Fibroblast of skin of back (primary cell): ENCODE measurements at regions not wholly inside any gene's neighbourhood (a gene's known extent, or its start where the extent isn't known, plus 50 kb on each side); places are given as distances from the start of the nearest gene placed in this dataset.
"Not testable (repeated sequence)": the region's sequence is repeated elsewhere in the genome, so short reads cannot be mapped to it uniquely, and the experiment has no call there.

ENCODE experiments used
- DNase-seq: peaks from one replicate; pipeline ENCODE4 v3.0.0-alpha.2; 2013

DNA sequence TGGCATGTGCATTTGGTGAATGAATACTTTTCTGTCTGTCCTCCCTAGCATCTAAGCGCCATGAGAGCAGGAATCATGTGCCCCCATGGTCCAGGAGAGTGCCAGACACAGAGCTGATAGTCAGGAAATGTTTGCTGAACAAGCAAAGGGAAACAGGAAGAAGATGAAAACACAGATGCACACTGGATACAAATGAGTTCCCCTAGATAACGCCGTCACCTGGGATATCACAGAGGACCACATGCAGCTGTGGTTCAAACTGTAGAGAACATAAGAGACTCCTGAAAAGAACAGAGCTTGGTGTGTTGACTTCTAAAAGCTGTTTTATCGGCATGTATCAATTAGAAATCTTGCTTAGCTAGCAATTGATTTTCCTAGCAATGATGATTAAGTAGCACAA is 293.7 kb downstream of the BTBD3 start:
- DNase-seq, result no peak

GRCh38 chr20:12217382-12217781 is 299.7 kb downstream of the BTBD3 start:
- DNase-seq, result no peak

GRCh38 chr20:12219798-12220197 is 302.1 kb downstream of the BTBD3 start:
- DNase-seq, result no peak

DNA sequence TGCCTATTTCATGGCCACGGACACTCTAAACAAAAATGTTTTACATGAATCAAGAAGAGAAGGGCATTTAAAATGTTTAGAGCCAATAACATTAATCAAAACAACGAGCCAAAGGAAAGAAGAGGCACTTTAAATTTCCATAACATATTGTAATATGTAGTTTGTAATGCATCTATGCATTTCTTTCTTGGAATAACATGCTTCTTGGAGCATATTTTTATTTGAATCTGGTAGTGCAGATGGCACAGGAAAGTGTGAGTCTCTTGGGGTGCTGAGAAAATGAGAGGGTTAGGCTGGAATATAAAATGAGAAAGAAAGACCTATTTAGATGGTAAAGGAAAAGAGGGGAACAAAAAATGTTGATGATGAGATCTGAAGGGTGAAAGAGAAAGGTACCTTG is 305.4 kb downstream of the BTBD3 start:
- no peak for DNase-seq

GRCh38 chr20:12225898-12226297 is 308.2 kb downstream of the BTBD3 start:
- DNase-seq, result no peak

DNA sequence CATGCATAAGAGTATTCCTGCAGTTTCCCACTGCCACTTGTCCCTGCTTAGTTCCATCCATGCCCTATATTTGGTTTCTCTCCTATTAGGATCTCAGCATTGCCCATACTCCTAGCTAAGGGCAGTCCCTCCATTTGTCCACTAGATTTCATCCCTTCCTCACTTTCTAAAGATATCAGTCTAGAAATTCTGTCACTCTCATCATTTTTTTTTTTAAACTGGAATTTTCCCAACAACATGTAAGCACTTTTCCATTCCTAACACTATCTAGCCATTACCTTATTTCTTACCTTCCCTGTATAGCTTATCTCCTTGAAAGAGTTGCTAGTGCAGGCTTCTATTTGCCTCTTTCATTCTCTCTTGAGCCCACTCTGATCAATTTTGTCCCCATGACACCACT is 312.2 kb downstream of the BTBD3 start:
- DNase-seq, result no peak

DNA sequence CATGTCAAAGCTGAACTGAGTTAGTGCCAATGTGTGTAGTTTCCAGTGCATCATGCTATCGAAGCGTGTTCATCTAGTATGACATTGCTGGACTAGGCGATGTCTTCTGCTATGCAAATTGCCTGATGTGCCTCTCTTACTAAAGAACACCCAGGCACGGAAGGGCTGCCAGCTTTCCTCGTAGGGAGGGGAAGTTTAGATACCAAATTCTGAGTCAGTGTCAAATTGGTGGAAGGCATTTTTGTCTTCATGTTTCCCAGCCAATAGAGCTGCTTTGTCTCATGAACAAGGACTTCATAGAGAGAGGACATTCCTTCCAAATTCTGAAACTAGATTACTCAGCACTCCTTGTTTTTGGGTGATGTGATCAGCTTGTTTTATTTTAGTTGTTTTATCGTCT is 320.1 kb downstream of the BTBD3 start:
- peak; percentile 60 for DNase-seq

DNA sequence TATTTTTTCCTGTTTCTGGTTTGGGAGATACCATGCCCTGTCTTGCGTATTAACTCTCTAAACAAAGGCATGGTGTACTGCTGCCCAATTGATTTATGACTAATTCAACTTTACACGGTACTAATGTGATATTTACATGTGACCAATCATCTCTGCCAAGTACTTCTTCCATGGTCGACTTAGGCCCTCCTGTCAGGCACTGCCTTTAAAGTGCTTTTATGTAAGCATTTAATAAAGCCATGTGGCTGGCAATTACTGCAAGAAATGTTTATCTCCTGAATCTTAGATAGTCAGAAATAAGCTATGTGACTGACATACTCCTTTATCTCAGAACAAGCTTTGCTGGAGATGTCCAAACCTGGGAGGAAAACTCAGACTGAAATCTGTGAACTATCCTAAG is 323.4 kb downstream of the BTBD3 start:
- DNase-seq, result no peak

DNA sequence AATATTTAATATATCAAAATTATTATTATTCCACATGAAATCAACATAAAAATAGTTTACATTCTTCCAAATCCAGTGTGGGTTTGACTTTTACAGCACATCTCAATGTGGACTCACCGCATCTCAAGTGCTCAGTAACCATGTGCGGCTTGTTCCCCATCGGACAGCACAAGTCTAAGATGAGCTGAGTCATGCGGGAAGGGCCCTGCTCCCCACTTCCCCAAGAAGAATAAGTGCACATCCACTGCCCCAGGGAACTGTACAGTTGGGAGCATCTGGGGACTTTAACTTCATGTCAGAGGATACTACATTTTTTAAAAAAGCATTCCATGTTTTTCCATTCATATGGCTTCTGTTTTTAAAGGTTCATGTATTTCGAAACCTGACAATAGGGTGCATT is 325.6 kb downstream of the BTBD3 start:
- no peak for DNase-seq

DNA sequence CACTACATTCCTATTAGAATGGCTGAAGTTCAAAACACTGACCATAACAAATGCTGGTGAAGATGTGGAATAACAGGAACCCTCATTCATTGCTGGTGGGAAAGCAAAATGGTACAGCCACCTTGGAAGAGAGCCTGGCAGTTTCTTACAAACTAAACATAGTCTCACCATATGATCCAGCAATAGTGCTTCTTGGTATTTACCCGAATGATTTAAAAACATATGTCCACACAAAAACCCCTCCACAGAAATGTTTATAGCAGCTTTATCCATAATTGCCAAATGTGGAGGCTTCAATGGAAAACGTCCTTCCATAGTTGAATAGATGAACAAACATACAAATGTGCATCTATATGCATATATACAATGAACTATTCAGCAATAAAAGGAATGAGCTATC is 330.8 kb downstream of the BTBD3 start:
- no peak for DNase-seq

- not testable (repeated sequence) for DNase-seq
Observed at GRCh38 chr20:12250661-12251060, 333.0 kb downstream of the BTBD3 start.

DNA sequence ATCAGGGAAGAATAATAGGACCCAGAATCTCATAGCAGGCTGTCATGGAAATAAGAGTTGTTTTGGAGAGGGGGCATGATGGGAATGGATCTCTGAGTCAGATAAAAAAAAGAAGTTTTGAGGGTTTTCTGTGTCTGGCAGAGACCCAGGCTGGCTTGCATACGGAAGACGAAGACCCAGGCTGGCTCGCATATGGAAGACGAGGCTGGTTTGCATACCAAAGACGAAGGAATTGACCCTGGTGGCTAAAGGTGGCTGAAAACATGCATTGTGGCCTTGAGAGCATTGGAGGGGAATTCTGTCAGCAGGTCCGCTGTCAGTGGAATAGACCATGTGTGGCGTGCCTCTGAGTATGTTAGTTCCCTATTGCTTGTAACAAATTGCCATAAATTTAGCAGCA is 335.1 kb downstream of the BTBD3 start:
- peak; percentile 3 for DNase-seq

GRCh38 chr20:12255461-12255970 is 337.8 kb downstream of the BTBD3 start:
- DNase-seq, result no peak

- DNase-seq, result peak; percentile 43
Observed at GRCh38 chr20:12256806-12257205, 339.1 kb downstream of the BTBD3 start.

GRCh38 chr20:12262747-12263146 is 345.1 kb downstream of the BTBD3 start:
- no peak for DNase-seq

GRCh38 chr20:12264711-12265110 is 347.0 kb downstream of the BTBD3 start:
- no peak for DNase-seq

- DNase-seq, result no peak
Observed at GRCh38 chr20:12265662-12266061, 348.0 kb downstream of the BTBD3 start.

DNA sequence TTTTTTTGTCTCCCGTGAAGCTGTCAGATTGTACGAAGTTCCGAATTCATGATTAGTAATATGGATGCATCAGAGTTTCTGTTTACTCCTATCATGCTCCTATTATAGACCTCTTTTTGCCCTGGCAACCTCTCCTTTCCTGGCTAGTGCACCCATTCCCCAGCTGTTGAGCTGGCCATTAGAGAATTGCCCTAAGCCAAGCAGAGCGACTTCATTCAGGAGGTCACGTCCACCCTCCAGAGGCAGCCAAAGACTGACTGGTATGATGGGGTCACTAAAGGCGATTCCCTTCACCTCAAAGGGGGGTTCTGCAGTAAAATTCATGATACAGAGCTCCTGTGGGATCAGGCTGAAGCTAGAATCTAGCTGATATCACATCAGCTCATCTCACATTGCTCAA is 351.9 kb downstream of the BTBD3 start:
- DNase-seq, result no peak

DNA sequence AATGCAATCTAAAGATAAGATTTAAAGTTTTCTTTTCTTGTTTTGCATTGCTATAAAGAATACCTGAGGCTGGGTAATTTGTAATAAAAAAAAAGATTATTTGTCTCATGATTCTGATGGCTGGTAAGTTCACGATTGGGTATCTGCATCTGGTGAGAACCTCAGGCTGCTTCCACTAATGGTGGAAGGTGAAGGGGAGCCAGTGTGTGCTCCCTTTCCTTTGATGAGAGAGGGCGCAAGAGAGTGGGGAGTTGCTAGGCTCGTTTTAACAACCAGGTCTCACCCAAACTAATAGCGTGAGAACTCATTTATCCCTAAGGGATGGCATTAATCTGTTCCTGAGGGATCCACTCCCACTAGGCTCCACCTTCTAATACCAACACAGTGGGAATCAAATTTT is 353.2 kb downstream of the BTBD3 start:
- no peak for DNase-seq

- no peak for DNase-seq
Observed at GRCh38 chr20:12276011-12276673, 358.4 kb downstream of the BTBD3 start.

GRCh38 chr20:12287575-12287974 is 369.9 kb downstream of the BTBD3 start:
- no peak for DNase-seq

GRCh38 chr20:12289465-12289864 is 371.8 kb downstream of the BTBD3 start:
- DNase-seq, result no peak

GRCh38 chr20:12291386-12291785 is 373.7 kb downstream of the BTBD3 start:
- no peak for DNase-seq

- DNase-seq, result no peak
Observed at GRCh38 chr20:12293900-12294299, 376.2 kb downstream of the BTBD3 start.

DNA sequence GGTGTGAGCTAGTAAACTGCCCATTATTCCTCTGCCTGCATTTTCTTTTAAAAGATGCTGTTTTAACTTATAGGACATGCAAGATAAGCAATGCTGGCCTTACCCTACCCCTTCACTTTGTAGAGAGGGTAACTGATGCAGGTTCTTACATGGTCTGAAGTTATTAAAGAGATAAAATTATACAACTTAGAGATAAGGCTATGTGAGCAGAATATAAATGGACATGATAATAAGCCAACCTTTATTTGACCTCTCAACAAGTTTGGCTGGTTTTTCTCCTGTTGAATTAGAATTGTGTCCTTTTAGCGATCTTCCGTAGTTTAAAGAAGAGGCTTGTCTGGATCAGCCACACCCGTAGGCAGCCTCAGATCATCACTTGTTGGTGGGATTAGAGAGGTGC is 377.0 kb downstream of the BTBD3 start:
- no peak for DNase-seq
